ENCODE measurements at regions not wholly inside any gene's neighbourhood (a gene's known extent, or its start where the extent isn't known, plus 50 kb on each side); places are given as distances from the start of the nearest gene placed in this dataset.

DNA sequence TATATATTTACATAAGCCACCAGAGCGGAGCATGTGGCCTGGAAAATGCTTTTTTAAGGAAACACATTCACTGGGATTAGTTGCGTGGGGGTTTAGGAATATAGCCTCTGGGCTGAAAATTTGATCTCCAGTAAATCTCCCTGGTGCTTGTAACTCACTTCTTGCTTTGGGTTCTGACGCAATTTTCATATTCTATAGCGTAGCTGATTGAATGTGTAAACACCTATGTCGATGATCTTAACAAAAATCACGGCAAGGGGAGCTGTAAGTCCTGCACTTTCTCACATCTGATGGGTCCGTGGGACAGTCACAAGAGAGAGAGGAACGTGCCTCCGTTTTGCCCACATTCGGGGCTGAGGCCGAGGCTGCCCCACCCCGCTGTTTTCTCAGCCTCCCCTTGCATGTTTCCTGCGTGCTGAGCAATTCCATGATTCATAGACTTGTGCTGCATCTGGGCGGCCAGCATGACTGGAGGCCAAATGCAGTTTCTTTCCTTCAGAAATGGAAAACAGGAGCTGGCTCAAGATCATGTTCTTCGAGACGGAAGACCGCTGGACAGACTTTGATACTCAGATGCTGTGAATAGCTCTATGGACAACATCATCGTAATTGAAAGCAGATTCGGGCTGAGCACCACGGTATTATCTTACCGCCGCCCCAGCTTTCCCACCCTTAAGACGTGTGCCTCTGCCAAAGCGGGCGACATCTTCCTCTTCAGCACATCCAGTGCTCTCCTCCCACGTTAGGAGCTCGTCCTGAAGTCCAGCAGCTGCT, 109.2 kb downstream of the TMEM18 start:
- TF ChIP-seq POLR2A (IDR thresholded peaks at IDR 0.05), result no peak
- TF ChIP-seq, protein P1, sequence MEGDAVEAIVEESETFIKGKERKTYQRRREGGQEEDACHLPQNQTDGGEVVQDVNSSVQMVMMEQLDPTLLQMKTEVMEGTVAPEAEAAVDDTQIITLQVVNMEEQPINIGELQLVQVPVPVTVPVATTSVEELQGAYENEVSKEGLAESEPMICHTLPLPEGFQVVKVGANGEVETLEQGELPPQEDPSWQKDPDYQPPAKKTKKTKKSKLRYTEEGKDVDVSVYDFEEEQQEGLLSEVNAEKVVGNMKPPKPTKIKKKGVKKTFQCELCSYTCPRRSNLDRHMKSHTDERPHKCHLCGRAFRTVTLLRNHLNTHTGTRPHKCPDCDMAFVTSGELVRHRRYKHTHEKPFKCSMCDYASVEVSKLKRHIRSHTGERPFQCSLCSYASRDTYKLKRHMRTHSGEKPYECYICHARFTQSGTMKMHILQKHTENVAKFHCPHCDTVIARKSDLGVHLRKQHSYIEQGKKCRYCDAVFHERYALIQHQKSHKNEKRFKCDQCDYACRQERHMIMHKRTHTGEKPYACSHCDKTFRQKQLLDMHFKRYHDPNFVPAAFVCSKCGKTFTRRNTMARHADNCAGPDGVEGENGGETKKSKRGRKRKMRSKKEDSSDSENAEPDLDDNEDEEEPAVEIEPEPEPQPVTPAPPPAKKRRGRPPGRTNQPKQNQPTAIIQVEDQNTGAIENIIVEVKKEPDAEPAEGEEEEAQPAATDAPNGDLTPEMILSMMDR (IDR thresholded peaks at IDR 0.05), result no peak
